DND-41 (cell line): ENCODE measurements at regions not wholly inside any gene's neighbourhood (a gene's known extent, or its start where the extent isn't known, plus 50 kb on each side); places are given as distances from the start of the nearest gene placed in this dataset.

Experiments
- CTCF ChIP-seq: IDR thresholded peaks from 2 replicates; pipeline ENCODE4 v1.5.1; 2012; ENCODE audit warnings: borderline replicate concordance, low read length, moderate library complexity, mild to moderate bottlenecking; ENCODE audit not compliant: poor library complexity, severe bottlenecking; ENCODE audit errors: extremely low read depth
- EZH2 ChIP-seq: IDR thresholded peaks from 3 replicates; pipeline ENCODE4 v1.6.1; 2012; ENCODE audit warnings: borderline replicate concordance, low read depth, mild to moderate bottlenecking, moderate library complexity, low read length, inconsistent platforms; ENCODE audit not compliant: severe bottlenecking

- no peak for TF ChIP-seq EZH2
- TF ChIP-seq CTCF: no peak
Measured at GRCh38 chr21:36555199-36555800, 75.4 kb upstream of the CLDN14 start.
